SK-N-SH treated with all-trans-retinoic acid at 6 μM for 48 hours (cell line): ENCODE measurements at regions not wholly inside any gene's neighbourhood (a gene's known extent, or its start where the extent isn't known, plus 50 kb on each side); places are given as distances from the start of the nearest gene placed in this dataset.
"Not testable (repeated sequence)": the region's sequence is repeated elsewhere in the genome, so short reads cannot be mapped to it uniquely, and the experiment has no call there.

Experiments used
- ESRRG ChIP-seq: fragments of 250-450 bp; sonication (Bioruptor Pico); IDR thresholded peaks from 2 replicates; pipeline ENCODE4 v1.6.1; 2021; ENCODE audit warnings: mild to moderate bottlenecking
- GLIS3 ChIP-seq: fragments of 250-450 bp; sonication (Bioruptor Pico); IDR thresholded peaks from 2 replicates; pipeline ENCODE4 v1.5.0; 2020; ENCODE audit warnings: mild to moderate bottlenecking, moderate library complexity
- PPARA ChIP-seq: fragments of 250-450 bp; sonication (Bioruptor Pico); IDR thresholded peaks from 2 replicates; pipeline ENCODE4 v1.5.0; 2020; ENCODE audit warnings: mild to moderate bottlenecking, borderline replicate concordance
- TCF4 ChIP-seq: fragments of 250-450 bp; sonication (Bioruptor Pico); IDR thresholded peaks from 2 replicates; pipeline ENCODE4 v1.8.0; 2021; ENCODE audit warnings: mild to moderate bottlenecking, moderate library complexity, borderline replicate concordance
- ZFP30 ChIP-seq: fragments of 450-650 bp; formaldehyde crosslinking; IDR thresholded peaks from 2 replicates; pipeline ENCODE4 v1.5.0; 2022; ENCODE audit warnings: mild to moderate bottlenecking, moderate library complexity
- ZNF70 ChIP-seq: fragments of 450-650 bp; formaldehyde crosslinking; IDR thresholded peaks from 2 replicates; pipeline ENCODE4 v1.5.0; 2020; ENCODE audit warnings: mild to moderate bottlenecking, moderate library complexity
- TF ChIP-seq, protein P1 (sequence below): fragments of 250-450 bp; sonication (Bioruptor Pico); IDR thresholded peaks from 2 replicates; pipeline ENCODE4 v1.5.0; 2020; ENCODE audit warnings: mild to moderate bottlenecking, moderate library complexity
- TF ChIP-seq, protein P2 (sequence below): fragments of 250-450 bp; sonication (Bioruptor Pico); IDR thresholded peaks from 2 replicates; pipeline ENCODE4 v1.8.0; 2020; ENCODE audit warnings: mild to moderate bottlenecking, moderate library complexity, borderline replicate concordance
- TF ChIP-seq, protein P3 (sequence below): fragments of 250-450 bp; sonication (Bioruptor Pico); IDR thresholded peaks from 2 replicates; pipeline ENCODE4 v1.5.1; 2020; ENCODE audit warnings: low read depth, mild to moderate bottlenecking, moderate library complexity
- TF ChIP-seq, protein P4 (sequence below): fragments of 250-450 bp; sonication (Bioruptor Pico); IDR thresholded peaks from 2 replicates; pipeline ENCODE4 v1.5.1; 2021; ENCODE audit warnings: mild to moderate bottlenecking, moderate library complexity

DNA sequence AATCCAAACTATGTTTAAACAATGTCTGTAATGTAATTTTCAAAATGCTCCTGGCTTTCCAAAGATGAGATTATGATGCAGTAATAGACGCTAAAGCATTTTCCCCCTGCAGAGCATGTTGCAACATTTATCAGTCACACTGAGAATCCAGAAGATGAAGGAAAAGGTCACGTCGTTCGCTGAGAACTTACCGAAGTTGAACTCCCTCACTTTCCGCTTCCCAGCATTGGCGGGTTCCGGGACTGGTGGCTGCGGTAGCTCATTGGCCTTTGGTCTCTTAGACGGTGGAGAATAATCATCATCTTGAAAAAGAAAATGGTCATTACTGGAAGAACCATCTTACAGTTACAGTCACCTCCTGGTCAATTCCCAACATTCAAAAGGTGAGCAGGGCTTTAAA lies 124.6 kb downstream of the GTF2IRD2B start:
- TF ChIP-seq, protein P1, sequence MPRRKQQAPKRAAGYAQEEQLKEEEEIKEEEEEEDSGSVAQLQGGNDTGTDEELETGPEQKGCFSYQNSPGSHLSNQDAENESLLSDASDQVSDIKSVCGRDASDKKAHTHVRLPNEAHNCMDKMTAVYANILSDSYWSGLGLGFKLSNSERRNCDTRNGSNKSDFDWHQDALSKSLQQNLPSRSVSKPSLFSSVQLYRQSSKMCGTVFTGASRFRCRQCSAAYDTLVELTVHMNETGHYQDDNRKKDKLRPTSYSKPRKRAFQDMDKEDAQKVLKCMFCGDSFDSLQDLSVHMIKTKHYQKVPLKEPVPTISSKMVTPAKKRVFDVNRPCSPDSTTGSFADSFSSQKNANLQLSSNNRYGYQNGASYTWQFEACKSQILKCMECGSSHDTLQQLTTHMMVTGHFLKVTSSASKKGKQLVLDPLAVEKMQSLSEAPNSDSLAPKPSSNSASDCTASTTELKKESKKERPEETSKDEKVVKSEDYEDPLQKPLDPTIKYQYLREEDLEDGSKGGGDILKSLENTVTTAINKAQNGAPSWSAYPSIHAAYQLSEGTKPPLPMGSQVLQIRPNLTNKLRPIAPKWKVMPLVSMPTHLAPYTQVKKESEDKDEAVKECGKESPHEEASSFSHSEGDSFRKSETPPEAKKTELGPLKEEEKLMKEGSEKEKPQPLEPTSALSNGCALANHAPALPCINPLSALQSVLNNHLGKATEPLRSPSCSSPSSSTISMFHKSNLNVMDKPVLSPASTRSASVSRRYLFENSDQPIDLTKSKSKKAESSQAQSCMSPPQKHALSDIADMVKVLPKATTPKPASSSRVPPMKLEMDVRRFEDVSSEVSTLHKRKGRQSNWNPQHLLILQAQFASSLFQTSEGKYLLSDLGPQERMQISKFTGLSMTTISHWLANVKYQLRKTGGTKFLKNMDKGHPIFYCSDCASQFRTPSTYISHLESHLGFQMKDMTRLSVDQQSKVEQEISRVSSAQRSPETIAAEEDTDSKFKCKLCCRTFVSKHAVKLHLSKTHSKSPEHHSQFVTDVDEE (CRISPR knock-in tag), result not testable (repeated sequence)
- not testable (repeated sequence) for TF ChIP-seq ZNF70, ZFP30, TCF4, GLIS3, PPARA, ESRRG (CRISPR knock-in tag)
- TF ChIP-seq, protein P2, sequence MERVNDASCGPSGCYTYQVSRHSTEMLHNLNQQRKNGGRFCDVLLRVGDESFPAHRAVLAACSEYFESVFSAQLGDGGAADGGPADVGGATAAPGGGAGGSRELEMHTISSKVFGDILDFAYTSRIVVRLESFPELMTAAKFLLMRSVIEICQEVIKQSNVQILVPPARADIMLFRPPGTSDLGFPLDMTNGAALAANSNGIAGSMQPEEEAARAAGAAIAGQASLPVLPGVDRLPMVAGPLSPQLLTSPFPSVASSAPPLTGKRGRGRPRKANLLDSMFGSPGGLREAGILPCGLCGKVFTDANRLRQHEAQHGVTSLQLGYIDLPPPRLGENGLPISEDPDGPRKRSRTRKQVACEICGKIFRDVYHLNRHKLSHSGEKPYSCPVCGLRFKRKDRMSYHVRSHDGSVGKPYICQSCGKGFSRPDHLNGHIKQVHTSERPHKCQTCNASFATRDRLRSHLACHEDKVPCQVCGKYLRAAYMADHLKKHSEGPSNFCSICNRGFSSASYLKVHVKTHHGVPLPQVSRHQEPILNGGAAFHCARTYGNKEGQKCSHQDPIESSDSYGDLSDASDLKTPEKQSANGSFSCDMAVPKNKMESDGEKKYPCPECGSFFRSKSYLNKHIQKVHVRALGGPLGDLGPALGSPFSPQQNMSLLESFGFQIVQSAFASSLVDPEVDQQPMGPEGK, result not testable (repeated sequence)
- TF ChIP-seq, protein P3, sequence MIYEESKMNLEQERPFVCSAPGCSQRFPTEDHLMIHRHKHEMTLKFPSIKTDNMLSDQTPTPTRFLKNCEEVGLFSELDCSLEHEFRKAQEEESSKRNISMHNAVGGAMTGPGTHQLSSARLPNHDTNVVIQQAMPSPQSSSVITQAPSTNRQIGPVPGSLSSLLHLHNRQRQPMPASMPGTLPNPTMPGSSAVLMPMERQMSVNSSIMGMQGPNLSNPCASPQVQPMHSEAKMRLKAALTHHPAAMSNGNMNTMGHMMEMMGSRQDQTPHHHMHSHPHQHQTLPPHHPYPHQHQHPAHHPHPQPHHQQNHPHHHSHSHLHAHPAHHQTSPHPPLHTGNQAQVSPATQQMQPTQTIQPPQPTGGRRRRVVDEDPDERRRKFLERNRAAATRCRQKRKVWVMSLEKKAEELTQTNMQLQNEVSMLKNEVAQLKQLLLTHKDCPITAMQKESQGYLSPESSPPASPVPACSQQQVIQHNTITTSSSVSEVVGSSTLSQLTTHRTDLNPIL, result not testable (repeated sequence)
- TF ChIP-seq, protein P4, sequence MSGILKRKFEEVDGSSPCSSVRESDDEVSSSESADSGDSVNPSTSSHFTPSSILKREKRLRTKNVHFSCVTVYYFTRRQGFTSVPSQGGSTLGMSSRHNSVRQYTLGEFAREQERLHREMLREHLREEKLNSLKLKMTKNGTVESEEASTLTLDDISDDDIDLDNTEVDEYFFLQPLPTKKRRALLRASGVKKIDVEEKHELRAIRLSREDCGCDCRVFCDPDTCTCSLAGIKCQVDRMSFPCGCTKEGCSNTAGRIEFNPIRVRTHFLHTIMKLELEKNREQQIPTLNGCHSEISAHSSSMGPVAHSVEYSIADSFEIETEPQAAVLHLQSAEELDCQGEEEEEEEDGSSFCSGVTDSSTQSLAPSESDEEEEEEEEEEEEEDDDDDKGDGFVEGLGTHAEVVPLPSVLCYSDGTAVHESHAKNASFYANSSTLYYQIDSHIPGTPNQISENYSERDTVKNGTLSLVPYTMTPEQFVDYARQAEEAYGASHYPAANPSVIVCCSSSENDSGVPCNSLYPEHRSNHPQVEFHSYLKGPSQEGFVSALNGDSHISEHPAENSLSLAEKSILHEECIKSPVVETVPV, result not testable (repeated sequence)
